ENCODE measurements at regions not wholly inside any gene's neighbourhood (a gene's known extent, or its start where the extent isn't known, plus 50 kb on each side); places are given as distances from the start of the nearest gene placed in this dataset.
"Not testable (repeated sequence)": the region's sequence is repeated elsewhere in the genome, so short reads cannot be mapped to it uniquely, and the experiment has no call there.

DNA sequence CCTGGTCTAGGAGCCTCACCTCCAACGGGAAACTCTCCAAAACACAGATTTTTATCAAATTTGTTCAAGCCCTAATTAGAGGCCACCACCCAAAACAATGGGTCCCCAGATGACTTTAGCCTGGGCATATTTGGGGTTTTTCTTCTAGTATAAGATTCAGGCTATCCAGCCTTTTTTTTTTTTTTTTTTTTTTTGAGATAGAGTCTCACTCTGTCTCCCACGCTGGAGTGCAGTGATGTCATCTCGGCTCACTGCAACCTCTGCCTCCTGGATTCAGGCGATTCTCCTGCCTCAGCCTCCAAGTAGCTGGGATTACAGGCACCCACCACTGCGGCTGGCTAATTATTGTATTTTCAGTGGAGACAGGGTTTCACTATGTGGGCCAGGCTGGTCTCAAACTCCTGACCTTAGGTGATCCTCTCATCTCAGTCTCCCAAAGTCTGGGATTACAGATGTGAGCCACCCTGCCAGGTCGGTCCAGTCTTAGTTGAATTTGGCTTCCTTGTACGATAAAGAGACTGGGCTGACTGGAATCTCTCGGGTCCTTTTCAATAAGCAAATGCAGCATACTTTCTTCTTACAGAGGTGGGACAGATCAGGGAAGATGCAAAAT lies 91.4 kb upstream of the KLF6 start:
- WGBS (ENCODE audit: insufficient coverage, insufficient read length), result no CpG with 5 or more reads among the region's 8 CpGs
- no peak for DNase-seq (ENCODE audit: low read depth, low spot score)

DNA sequence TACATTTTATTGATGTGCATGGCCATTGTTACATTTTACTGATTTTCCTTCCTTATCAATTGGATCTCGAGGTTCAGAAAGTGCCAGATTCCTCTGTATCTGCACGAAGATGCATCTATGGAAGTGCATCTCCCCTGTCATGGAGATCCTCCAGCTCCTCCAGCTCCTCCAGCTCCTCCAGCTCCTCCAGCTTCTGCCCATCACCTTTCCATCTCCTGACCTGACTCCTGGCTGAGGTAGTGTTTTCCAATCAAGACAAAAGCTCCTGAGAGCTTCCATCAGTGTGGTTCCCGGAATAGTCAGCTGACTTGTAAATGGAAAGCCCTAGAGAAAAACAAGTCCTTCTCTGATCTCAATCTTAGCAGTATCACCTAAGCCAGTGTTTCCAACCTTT lies 90.8 kb upstream of the KLF6 start:
- no peak overlapping the region for H3K27ac ChIP-seq (ENCODE audit: low read length)
- 0 out of 2 replicates have a peak, but pooled peaks cover 2% of the 10 kb centered on the region for H3K4me1 ChIP-seq (ENCODE audit: control insufficient read depth, insufficient read depth, low read length)
- no peak overlapping the region for H3K4me3 ChIP-seq (ENCODE audit: low read length)
- H3K27me3 ChIP-seq (ENCODE audit: control insufficient read depth, insufficient read depth, low read length), result no peaks in the 10 kb centered on the region
- WGBS (ENCODE audit: insufficient coverage, insufficient read length), result no CpG with 5 or more reads among the region's 3 CpGs
- no peaks in the 10 kb centered on the region for H3K36me3 ChIP-seq (ENCODE audit: control insufficient read depth, insufficient read depth, low read length)
- no peak for DNase-seq (ENCODE audit: low read depth, low spot score)
- no peaks in the 10 kb centered on the region for H3K9me3 ChIP-seq (ENCODE audit: control insufficient read depth, insufficient read depth, low read length)

More for the DNA sequence above, 91.4 kb upstream of the KLF6 start:
- Histone ChIP-seq H3K4me1 (ENCODE audit: control insufficient read depth, insufficient read depth, low read length) (0 out of 2 replicates have a peak, but pooled peaks cover 2% of the 10 kb centered on the region), H3K9me3 (ENCODE audit: control insufficient read depth, insufficient read depth, low read length) (no peaks in the 10 kb centered on the region), H3K36me3 (ENCODE audit: control insufficient read depth, insufficient read depth, low read length) (no peaks in the 10 kb centered on the region), H3K4me3 (ENCODE audit: low read length) (no peak overlapping the region), H3K27me3 (ENCODE audit: control insufficient read depth, insufficient read depth, low read length) (no peaks in the 10 kb centered on the region), H3K27ac (ENCODE audit: low read length) (no peak overlapping the region)

DNA sequence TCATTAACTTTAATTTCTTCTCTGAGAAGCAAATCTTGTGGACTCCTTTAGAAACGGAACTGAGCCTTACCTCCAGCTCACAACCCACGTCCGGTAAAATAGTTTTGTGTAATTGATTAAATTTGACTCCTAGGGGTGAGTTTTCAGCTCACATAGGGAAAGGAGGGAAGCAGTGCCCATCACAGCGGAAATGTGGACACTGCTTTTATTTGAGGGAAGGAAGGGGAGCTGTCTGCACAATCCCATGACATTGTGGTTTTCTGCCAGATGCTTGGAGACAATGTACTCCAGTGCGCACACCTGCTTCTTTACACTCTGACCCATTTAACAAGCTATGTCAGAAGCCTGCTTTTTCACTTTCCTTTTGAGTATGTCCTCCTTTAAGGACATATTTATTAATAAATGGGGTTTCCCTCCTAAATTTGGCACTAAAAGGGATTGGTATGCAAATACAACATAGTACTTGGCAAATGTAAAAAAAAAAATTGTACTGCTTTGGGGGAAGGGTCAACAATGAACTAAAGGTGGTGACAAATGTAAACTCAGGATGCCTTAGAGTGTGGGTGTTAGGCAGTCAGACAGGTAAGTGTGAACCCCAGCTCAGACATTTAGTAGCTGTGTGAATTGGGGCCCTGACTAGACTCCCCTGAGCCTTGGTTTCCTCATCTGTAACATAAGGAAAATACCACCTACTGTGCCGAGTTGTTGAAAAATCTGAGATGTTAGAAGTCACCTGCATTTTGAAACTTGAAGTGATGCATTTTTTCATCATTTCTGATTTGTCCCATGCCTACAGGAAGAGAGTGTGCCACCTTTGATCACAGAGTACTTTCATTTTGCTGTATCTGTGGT lies 90.2 kb upstream of the KLF6 start:
- Histone ChIP-seq H3K27me3 (ENCODE audit: control insufficient read depth, insufficient read depth, low read length) (no peaks in the 10 kb centered on the region), H3K4me3 (ENCODE audit: low read length) (no peak overlapping the region), H3K27ac (ENCODE audit: low read length) (no peak overlapping the region), H3K4me1 (ENCODE audit: control insufficient read depth, insufficient read depth, low read length) (0 out of 2 replicates have a peak, but pooled peaks cover 2% of the 10 kb centered on the region), H3K9me3 (ENCODE audit: control insufficient read depth, insufficient read depth, low read length) (no peaks in the 10 kb centered on the region), H3K36me3 (ENCODE audit: control insufficient read depth, insufficient read depth, low read length) (no peaks in the 10 kb centered on the region)
- no CpG with 5 or more reads among the region's 6 CpGs for WGBS (ENCODE audit: insufficient coverage, insufficient read length)
- no peak for DNase-seq (ENCODE audit: low read depth, low spot score)

DNA sequence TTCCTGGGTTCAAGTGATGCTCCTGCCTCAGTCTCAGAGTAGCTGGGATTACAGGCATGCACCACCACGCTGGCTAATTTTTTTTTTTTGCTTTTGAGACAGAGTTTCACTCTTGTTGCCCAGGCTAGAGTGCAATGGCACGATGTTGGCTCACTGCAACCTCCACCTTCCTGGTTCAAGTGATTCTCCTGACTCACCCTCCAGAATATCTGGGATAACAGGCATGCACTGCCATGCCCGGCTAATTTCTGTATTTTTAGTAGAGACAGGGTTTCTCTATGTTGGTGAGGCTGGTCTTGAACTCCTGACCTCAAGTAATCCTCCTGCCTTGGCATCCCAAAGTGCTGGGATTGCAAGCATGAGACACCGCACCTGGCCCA lies 89.6 kb upstream of the KLF6 start:
- H3K27ac ChIP-seq (ENCODE audit: low read length); DNase-seq (ENCODE audit: low read depth, low spot score); H3K27me3 ChIP-seq (ENCODE audit: control insufficient read depth, insufficient read depth, low read length); H3K4me1 ChIP-seq (ENCODE audit: control insufficient read depth, insufficient read depth, low read length); H3K9me3 ChIP-seq (ENCODE audit: control insufficient read depth, insufficient read depth, low read length); H3K36me3 ChIP-seq (ENCODE audit: control insufficient read depth, insufficient read depth, low read length); H3K4me3 ChIP-seq (ENCODE audit: low read length): not testable (repeated sequence)
- no CpG with 5 or more reads among the region's 4 CpGs for WGBS (ENCODE audit: insufficient coverage, insufficient read length)

DNA sequence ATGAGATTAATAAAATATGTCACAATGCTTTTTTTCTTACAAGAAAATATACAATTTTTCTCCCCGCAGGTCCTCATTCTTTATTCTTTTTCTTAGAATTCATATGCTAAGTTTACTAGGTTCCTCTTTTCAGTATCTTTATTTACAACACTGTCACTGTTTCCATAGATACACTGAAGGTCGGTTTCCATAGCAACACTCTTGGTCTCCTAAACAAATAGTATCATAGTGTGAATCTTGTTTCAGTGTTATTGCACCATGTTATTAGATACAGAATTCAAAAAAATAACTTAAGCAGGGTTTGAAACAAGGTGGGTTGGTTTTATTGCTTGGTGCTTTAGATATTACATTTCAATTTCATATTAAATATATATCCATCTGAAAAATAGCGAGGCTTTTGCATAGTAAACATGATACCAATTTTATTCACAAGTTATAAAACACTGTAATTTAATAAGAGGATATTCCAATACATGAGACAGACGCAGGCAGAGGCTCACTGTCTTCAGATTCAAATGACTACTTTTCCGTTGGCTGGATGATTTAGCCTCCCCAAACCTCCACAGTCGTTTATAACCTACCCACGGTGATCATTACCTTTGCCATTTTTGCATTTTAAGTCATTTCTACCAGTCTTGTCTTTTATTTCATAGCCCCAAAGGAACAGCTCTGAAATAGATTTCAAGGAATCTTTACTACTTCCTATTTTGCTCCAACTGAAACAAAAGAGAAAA lies 88.9 kb upstream of the KLF6 start:
- no peaks in the 10 kb centered on the region for H3K9me3 ChIP-seq (ENCODE audit: control insufficient read depth, insufficient read depth, low read length)
- H3K4me1 ChIP-seq (ENCODE audit: control insufficient read depth, insufficient read depth, low read length), result 0 out of 2 replicates have a peak, but pooled peaks cover 2% of the 10 kb centered on the region
- no peak for DNase-seq (ENCODE audit: low read depth, low spot score)
- no CpG with 5 or more reads among the region's 7 CpGs for WGBS (ENCODE audit: insufficient coverage, insufficient read length)
- H3K36me3 ChIP-seq (ENCODE audit: control insufficient read depth, insufficient read depth, low read length), result no peaks in the 10 kb centered on the region
- H3K27ac ChIP-seq (ENCODE audit: low read length), result no peak overlapping the region
- H3K27me3 ChIP-seq (ENCODE audit: control insufficient read depth, insufficient read depth, low read length), result no peaks in the 10 kb centered on the region
- no peak overlapping the region for H3K4me3 ChIP-seq (ENCODE audit: low read length)

DNA sequence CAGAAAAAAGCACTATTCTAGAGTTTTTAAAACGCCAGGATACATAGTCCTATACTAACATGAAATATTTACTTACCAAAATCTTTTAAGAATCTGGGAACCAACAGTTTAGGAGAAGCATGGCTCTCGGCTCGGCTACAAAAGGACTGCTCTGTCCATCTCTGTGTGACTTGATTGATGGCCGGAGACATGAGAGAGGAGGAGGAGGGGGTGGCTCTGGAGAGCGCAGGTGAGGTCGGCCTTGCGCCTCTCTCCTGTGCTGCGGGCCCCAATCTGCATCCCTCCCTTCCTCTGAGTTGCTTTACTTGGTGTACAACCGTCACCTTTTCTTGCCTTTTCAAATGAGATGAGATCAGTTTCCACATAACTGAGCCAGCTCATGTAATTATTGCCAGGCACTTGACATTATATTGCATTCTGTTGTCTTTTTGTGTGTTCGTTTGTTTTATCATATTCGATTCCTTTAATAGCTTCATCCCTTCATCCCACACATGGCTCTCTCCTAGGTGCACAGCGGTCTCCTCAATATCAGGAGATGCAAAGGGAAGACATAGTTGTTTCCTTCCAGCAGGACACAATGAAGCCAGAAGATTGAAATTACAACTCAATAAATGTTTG lies 87.8 kb upstream of the KLF6 start:
- 0 out of 2 replicates have a peak, but pooled peaks cover 2% of the 10 kb centered on the region for H3K4me1 ChIP-seq (ENCODE audit: control insufficient read depth, insufficient read depth, low read length)
- no peak overlapping the region for H3K27ac ChIP-seq (ENCODE audit: low read length)
- no CpG with 5 or more reads among the region's 12 CpGs for WGBS (ENCODE audit: insufficient coverage, insufficient read length)

DNA sequence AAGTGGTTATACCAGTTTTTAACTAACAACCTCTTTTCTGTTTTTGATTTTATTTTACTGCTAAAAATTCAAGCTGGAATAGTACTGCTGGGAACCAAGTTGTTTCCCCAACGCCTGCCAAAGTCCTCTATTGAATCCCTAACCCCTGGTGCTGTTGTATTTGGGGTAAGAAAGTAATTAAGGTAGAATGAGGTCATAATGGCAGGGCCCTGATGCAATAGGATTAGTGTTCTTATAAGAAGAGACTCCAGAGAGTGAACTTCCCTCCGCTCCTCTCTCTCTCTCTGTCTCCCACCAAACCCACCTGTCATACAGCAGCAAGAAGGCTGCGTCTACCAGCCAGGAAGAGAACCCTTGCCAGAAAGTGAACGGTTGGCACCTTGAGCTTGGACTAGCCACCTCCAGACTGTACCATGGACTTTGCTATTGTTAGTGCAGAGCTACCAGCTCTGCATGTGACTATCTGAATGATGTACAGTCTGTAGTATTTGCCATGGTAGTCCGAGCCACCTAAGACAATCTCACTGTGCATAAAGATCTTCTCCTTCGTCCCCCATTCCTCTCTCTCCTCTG lies 86.5 kb upstream of the KLF6 start:
- H3K36me3 ChIP-seq (ENCODE audit: control insufficient read depth, insufficient read depth, low read length), result no peaks in the 10 kb centered on the region
- no peak overlapping the region for H3K4me3 ChIP-seq (ENCODE audit: low read length)
- no peaks in the 10 kb centered on the region for H3K9me3 ChIP-seq (ENCODE audit: control insufficient read depth, insufficient read depth, low read length)
- H3K27ac ChIP-seq (ENCODE audit: low read length), result no peak overlapping the region
- H3K27me3 ChIP-seq (ENCODE audit: control insufficient read depth, insufficient read depth, low read length), result no peaks in the 10 kb centered on the region
- DNase-seq (ENCODE audit: low read depth, low spot score), result no peak
- WGBS (ENCODE audit: insufficient coverage, insufficient read length), result no CpG with 5 or more reads among the region's 6 CpGs
- 0 out of 2 replicates have a peak, but pooled peaks cover 2% of the 10 kb centered on the region for H3K4me1 ChIP-seq (ENCODE audit: control insufficient read depth, insufficient read depth, low read length)

More for the DNA sequence above, 87.8 kb upstream of the KLF6 start:
- no peaks in the 10 kb centered on the region for H3K36me3 ChIP-seq (ENCODE audit: control insufficient read depth, insufficient read depth, low read length)
- no peaks in the 10 kb centered on the region for H3K9me3 ChIP-seq (ENCODE audit: control insufficient read depth, insufficient read depth, low read length)
- no peak overlapping the region for H3K4me3 ChIP-seq (ENCODE audit: low read length)
- no peaks in the 10 kb centered on the region for H3K27me3 ChIP-seq (ENCODE audit: control insufficient read depth, insufficient read depth, low read length)
- no peak for DNase-seq (ENCODE audit: low read depth, low spot score)

DNA sequence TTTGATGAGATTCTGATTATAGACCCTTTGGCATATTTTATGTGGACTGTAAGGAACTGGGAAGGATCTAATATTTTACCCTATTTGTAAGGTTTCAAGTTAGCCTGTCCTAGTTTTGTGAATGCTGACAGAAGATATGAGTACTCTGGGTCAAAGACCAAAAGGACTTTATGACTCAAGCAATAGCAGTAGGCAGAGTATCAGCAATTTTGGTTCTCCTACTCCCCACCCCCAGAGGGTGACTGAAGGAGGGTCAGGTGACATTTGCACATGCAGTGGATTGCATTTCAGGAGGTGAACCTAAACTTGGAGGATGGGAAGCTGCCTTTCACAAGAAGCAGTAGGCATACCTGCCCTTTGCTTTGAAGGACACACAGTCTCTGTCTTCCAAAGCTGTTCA lies 84.0 kb upstream of the KLF6 start:
- H3K9me3 ChIP-seq (ENCODE audit: control insufficient read depth, insufficient read depth, low read length), result no peaks in the 10 kb centered on the region
- no peaks in the 10 kb centered on the region for H3K27me3 ChIP-seq (ENCODE audit: control insufficient read depth, insufficient read depth, low read length)
- H3K4me1 ChIP-seq (ENCODE audit: control insufficient read depth, insufficient read depth, low read length), result 0 out of 2 replicates have a peak, but pooled peaks cover 2% of the 10 kb centered on the region
- DNase-seq (ENCODE audit: low read depth, low spot score), result no peak
- no peaks in the 10 kb centered on the region for H3K36me3 ChIP-seq (ENCODE audit: control insufficient read depth, insufficient read depth, low read length)
- no peak overlapping the region for H3K4me3 ChIP-seq (ENCODE audit: low read length)
- H3K27ac ChIP-seq (ENCODE audit: low read length), result no peak overlapping the region

DNA sequence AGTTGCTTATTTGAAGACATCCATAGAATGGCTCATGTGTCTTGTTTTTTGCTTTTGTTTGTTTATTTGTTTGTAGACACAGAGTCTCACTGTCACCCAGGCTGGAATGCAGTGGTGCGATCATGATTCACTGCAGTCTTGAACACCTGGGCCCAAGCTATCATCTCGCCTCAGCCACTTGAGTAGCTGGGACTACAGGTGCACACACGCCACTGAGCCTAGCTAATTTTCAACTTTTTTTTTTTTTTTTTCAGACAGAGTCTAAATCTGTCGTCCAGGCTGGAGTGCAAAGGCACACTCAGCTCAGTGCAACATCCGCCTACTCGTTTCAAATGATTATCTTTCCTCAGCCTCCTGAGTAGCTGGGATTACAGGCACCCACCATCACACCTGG lies 83.3 kb upstream of the KLF6 start:
- Histone ChIP-seq H3K27ac (ENCODE audit: low read length) (no peak overlapping the region), H3K36me3 (ENCODE audit: control insufficient read depth, insufficient read depth, low read length) (no peaks in the 10 kb centered on the region)
- WGBS (ENCODE audit: insufficient coverage, insufficient read length), result no CpG with 5 or more reads among the region's 6 CpGs

More for the DNA sequence above, 83.3 kb upstream of the KLF6 start:
- no peak overlapping the region for H3K4me3 ChIP-seq (ENCODE audit: low read length)
- H3K4me1 ChIP-seq (ENCODE audit: control insufficient read depth, insufficient read depth, low read length), result 0 out of 2 replicates have a peak, but pooled peaks cover 2% of the 10 kb centered on the region
- H3K9me3 ChIP-seq (ENCODE audit: control insufficient read depth, insufficient read depth, low read length), result no peaks in the 10 kb centered on the region
- DNase-seq (ENCODE audit: low read depth, low spot score), result no peak
- no peaks in the 10 kb centered on the region for H3K27me3 ChIP-seq (ENCODE audit: control insufficient read depth, insufficient read depth, low read length)
